ENCODE measurements at regions not wholly inside any gene's neighbourhood (a gene's known extent, or its start where the extent isn't known, plus 50 kb on each side); places are given as distances from the start of the nearest gene placed in this dataset.

GRCh38 chr17:13931111-13931526 lies 138.2 kb upstream of the COX10 start:
- H2BK5ac ChIP-seq (ENCODE audit: low read depth, low read length) = no peak overlapping the region
- no peak overlapping the region for H2BK120ac ChIP-seq (replicated peaks; ENCODE audit: low read depth, low read length)
- no peak overlapping the region for H3K4me2 ChIP-seq (ENCODE audit: insufficient read depth in 1 of 2, low read depth in 2 of 2, low read length in 2 of 2)
- no peak overlapping the region for H4K8ac ChIP-seq (ENCODE audit: extremely low read depth, insufficient read depth, low read length)
- no peak for FAIRE-seq
- POLR2A ChIA-PET (ENCODE audit: partially characterized antibody) = no interaction called here
- no peaks in the 10 kb centered on the region for H3K9me3 ChIP-seq (ENCODE audit: insufficient read depth in 2 of 2, low read depth in 1 of 2, low read length in 1 of 2)
- H4K20me1 ChIP-seq (replicated peaks in 1 of 2; ENCODE audit: control insufficient read depth in 1 of 2, insufficient read depth in 2 of 2, low read length in 2 of 2) = no peaks in the 10 kb centered on the region
- H3K4me1 ChIP-seq (replicated peaks in 1 of 4; ENCODE audit: control insufficient read depth in 3 of 4, insufficient read depth in 4 of 4, low read length in 3 of 4) = no peaks in the 10 kb centered on the region; a peak in 1 of 7 replicates
- CTCF ChIA-PET (ENCODE audit: partially characterized antibody) = no interaction called here
- no peak overlapping the region for H3K4ac ChIP-seq (replicated peaks; ENCODE audit: insufficient read length, low read depth, low read length)
- no peak overlapping the region for H2AFZ ChIP-seq (ENCODE audit: low read length)
- H3K9ac ChIP-seq (replicated peaks in 1 of 4; ENCODE audit: extremely low read depth in 1 of 4, low read depth in 3 of 4, low read length in 3 of 4) = no peak overlapping the region
- no peak overlapping the region for H3K18ac ChIP-seq (ENCODE audit: extremely low read depth, low read length)
- no peak overlapping the region for H3K14ac ChIP-seq (ENCODE audit: insufficient read length)
- H3K56ac ChIP-seq (replicated peaks; ENCODE audit: insufficient read length, low read depth, low read length) = no peak overlapping the region
- no peak overlapping the region for H2BK12ac ChIP-seq (ENCODE audit: low read depth, low read length)
- no peak for DNase-seq (ENCODE audit: low read depth in 1 of 2, low spot score in 2 of 2)
- no peak overlapping the region for H4K5ac ChIP-seq (ENCODE audit: insufficient read length, low read depth, low read length)
- no peak overlapping the region for H3K27ac ChIP-seq (ENCODE audit: low read depth, low read length)
- H2AK5ac ChIP-seq (ENCODE audit: low read depth, low read length) = no peak overlapping the region
- H3K36me3 ChIP-seq (ENCODE audit: control insufficient read depth in 2 of 4, insufficient read depth in 4 of 4, low read length in 3 of 4) = no peaks in the 10 kb centered on the region
- no peaks in the 10 kb centered on the region for H3K23me2 ChIP-seq (ENCODE audit: low read depth, low read length)
- no peak overlapping the region for H3K4me3 ChIP-seq (ENCODE audit: extremely low read depth in 1 of 4, insufficient read depth in 2 of 4, low read depth in 3 of 4, low read length in 4 of 4)
- no peak overlapping the region for H2BK15ac ChIP-seq (ENCODE audit: low read length)
- WGBS, 2 experiments (ENCODE audit: extremely low coverage in 1 of 2, insufficient coverage in 1 of 2, insufficient read length in 1 of 2, insufficient replicate concordance in 2 of 2, low coverage in 1 of 2, low lambda C conversion rate in 2 of 2, missing lambda C conversion rate in 1 of 2) = 89% methylated on average over 3 of the region's 3 CpGs; no CpG with 5 or more reads in 1 of the 2 experiments
- no peaks in the 10 kb centered on the region for H3K79me2 ChIP-seq (ENCODE audit: control insufficient read depth in 1 of 2, insufficient read depth in 2 of 2, low read length in 2 of 2)
- H4K91ac ChIP-seq (replicated peaks; ENCODE audit: insufficient read length, low read length) = no peak overlapping the region
- H3K23ac ChIP-seq (ENCODE audit: insufficient read length) = no peak overlapping the region
- H2BK20ac ChIP-seq (ENCODE audit: low read length) = no peak overlapping the region
- no peaks in the 10 kb centered on the region for H3K27me3 ChIP-seq (replicated peaks in 1 of 4; ENCODE audit: control insufficient read depth in 3 of 4, extremely low read depth in 1 of 4, insufficient read depth in 3 of 4, low read length in 3 of 4)
- H3K79me1 ChIP-seq (ENCODE audit: low read depth, low read length) = no peaks in the 10 kb centered on the region
- TF ChIP-seq EGR1 (IDR thresholded peaks at IDR 0.05; ENCODE audit: borderline replicate concordance, low read depth, low read length) = no peak

Measured in H1 (cell line).